SU-DHL-6 (cell line): ENCODE measurements at regions not wholly inside any gene's neighbourhood (a gene's known extent, or its start where the extent isn't known, plus 50 kb on each side); places are given as distances from the start of the nearest gene placed in this dataset.

ENCODE experiments used
- H2AFZ ChIP-seq: fragments of 200-600 bp; sonication (generic); 2 replicates; pipeline ENCODE4 v1.6.1; 2014; ENCODE audit warnings: low read depth, mild to moderate bottlenecking, moderate library complexity, mixed read lengths, antibody characterized with exemption, low read length; ENCODE audit not compliant: severe bottlenecking
- H3F3A ChIP-seq: fragments of 200-600 bp; shearing (Covaris generic); 2 replicates; pipeline ENCODE4 v1.6.0; 2016; ENCODE audit warnings: antibody characterized with exemption, mild to moderate bottlenecking; ENCODE audit not compliant: insufficient read depth
- H3K27ac ChIP-seq: fragments of 200-600 bp; sonication (generic); 2 replicates; pipeline ENCODE4 v1.5.1; 2016; ENCODE audit warnings: low read depth, mild to moderate bottlenecking, low read length, moderate library complexity, mixed read lengths
- H3K27me3 ChIP-seq: fragments of 200-600 bp; sonication (generic), shearing (Covaris generic); 2 replicates; pipeline ENCODE4 v1.6.0; 2014; ENCODE audit warnings: mild to moderate bottlenecking, low read length
- H3K36me3 ChIP-seq: fragments of 200-600 bp; sonication (generic); 2 replicates; pipeline ENCODE4 v1.6.1; 2014; ENCODE audit warnings: mild to moderate bottlenecking, low read length, mixed read lengths
- H3K4me2 ChIP-seq: fragments of 300-600, 200-600 bp; shearing (Covaris generic), sonication (generic); 2 replicates; pipeline ENCODE4 v1.6.0; 2014; ENCODE audit warnings: low read length, low read depth, mild to moderate bottlenecking; ENCODE audit not compliant: poor library complexity, severe bottlenecking
- H3K4me3 ChIP-seq: fragments of 200-600 bp; sonication (generic); 2 replicates; pipeline ENCODE4 v1.5.1; 2014; ENCODE audit warnings: antibody characterized with exemption, low read length, mild to moderate bottlenecking, mixed read lengths; ENCODE audit not compliant: insufficient read depth, poor library complexity, severe bottlenecking
- H3K79me2 ChIP-seq: fragments of 200-600 bp; sonication (generic); 2 replicates; pipeline ENCODE4 v1.6.1; 2014; ENCODE audit warnings: mild to moderate bottlenecking, low read length, moderate library complexity; ENCODE audit not compliant: insufficient read depth
- H3K9ac ChIP-seq: fragments of 200-600 bp; sonication (generic); 2 replicates; pipeline ENCODE4 v1.7.0; 2014; ENCODE audit warnings: mild to moderate bottlenecking, low read length
- H3K9me2 ChIP-seq: fragments of 200-600 bp; sonication (generic); replicated peaks from 2 replicates; pipeline ENCODE4 v1.6.1; 2014; ENCODE audit warnings: low read length; ENCODE audit not compliant: insufficient read depth
- H3K9me3 ChIP-seq: fragments of 200-600 bp; sonication (generic); 2 replicates; pipeline ENCODE4 v1.6.1; 2014; ENCODE audit warnings: low read length, mixed read lengths; ENCODE audit not compliant: insufficient read depth
- H4K20me1 ChIP-seq: fragments of 200-600 bp; sonication (generic); 2 replicates; pipeline ENCODE4 v1.6.1; 2014; ENCODE audit warnings: low read depth, mild to moderate bottlenecking, antibody characterized with exemption, low read length, moderate library complexity, mixed read lengths
- EZH2phosphoT487 ChIP-seq: fragments of 200-600 bp; sonication (generic), shearing (Covaris generic); conservative IDR thresholded peaks from 2 replicates; pipeline ENCODE4 v1.6.1; 2018; ENCODE audit warnings: mild to moderate bottlenecking, antibody characterized with exemption, low read length, moderate library complexity, mixed read lengths
- TF ChIP-seq, protein P1 (sequence below): fragments of 200-600 bp; sonication (generic); IDR thresholded peaks from one replicate; pipeline ENCODE4 v1.5.1; 2017; ENCODE audit warnings: antibody characterized with exemption, mild to moderate bottlenecking, low read length, moderate library complexity; ENCODE audit not compliant: insufficient read depth, poor library complexity, severe bottlenecking

DNA sequence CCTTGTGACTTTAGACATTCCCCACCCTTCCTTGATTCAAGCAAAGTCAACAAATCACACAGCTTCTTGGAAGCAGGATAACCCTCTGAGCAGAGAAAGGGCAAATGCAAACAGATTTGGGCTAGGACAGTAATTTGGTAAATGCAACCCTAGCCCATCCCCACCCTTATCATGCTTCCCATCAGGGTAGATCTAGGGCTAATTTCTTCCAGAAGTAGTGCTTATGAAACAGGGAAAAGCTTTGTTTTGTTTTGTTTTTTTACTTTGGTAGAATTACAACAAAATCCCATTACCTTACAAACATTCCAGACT is 525.1 kb upstream of the NOX3 start:
- no peaks in the 10 kb centered on the region for H3F3A ChIP-seq
- TF ChIP-seq, protein P1, sequence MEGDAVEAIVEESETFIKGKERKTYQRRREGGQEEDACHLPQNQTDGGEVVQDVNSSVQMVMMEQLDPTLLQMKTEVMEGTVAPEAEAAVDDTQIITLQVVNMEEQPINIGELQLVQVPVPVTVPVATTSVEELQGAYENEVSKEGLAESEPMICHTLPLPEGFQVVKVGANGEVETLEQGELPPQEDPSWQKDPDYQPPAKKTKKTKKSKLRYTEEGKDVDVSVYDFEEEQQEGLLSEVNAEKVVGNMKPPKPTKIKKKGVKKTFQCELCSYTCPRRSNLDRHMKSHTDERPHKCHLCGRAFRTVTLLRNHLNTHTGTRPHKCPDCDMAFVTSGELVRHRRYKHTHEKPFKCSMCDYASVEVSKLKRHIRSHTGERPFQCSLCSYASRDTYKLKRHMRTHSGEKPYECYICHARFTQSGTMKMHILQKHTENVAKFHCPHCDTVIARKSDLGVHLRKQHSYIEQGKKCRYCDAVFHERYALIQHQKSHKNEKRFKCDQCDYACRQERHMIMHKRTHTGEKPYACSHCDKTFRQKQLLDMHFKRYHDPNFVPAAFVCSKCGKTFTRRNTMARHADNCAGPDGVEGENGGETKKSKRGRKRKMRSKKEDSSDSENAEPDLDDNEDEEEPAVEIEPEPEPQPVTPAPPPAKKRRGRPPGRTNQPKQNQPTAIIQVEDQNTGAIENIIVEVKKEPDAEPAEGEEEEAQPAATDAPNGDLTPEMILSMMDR: no peak
- TF ChIP-seq EZH2phosphoT487: no peak
- H3K9me3 ChIP-seq: no peaks in the 10 kb centered on the region
- H3K9me2 ChIP-seq: no peaks in the 10 kb centered on the region
- no peak overlapping the region for H3K4me2 ChIP-seq
- no peak overlapping the region for H3K4me3 ChIP-seq
- no peaks in the 10 kb centered on the region for H4K20me1 ChIP-seq
- H3K79me2 ChIP-seq: no peaks in the 10 kb centered on the region
- no peak overlapping the region for H3K27ac ChIP-seq
- no peak overlapping the region for H3K9ac ChIP-seq
- H3K27me3 ChIP-seq: no peaks in the 10 kb centered on the region
- no peak overlapping the region for H2AFZ ChIP-seq
- H3K36me3 ChIP-seq: no peaks in the 10 kb centered on the region

DNA sequence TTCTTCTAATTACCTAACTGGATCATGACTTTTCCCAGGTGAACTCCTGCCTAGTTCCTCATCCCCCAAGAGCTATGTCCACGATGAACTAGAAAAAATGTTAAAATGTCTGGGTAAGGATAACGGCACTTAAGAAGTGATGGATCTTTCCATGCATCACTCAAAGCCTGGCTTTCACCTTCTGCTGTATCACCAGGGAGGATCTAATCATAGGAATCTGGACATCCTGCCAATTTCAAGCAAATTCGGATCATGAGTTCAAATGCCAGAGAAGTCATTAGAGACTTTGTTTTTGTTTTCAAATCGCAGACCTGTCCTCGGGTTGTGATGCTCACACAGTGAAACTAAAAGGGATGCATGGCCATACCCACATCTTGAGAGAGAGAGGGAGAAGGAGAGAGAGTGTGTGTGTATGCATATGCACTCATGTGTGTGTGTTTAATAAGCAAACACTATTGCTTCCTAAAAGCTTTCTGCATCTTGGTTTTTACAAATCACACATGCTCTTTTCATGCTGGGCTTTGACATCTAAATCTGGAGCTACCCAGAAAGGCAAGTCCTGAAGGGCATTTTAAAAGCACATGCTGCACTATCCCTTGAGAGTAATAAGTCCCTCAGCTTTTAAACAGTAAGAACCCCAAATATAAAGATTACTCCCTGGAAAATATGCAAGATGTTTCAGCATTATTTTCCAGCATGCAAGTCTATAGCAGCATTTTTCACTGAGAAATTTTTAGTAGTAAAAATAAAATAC is 524.6 kb upstream of the NOX3 start:
- no peak overlapping the region for H3K4me3 ChIP-seq
- H3K79me2 ChIP-seq: no peaks in the 10 kb centered on the region
- TF ChIP-seq EZH2phosphoT487: no peak
- H3K4me2 ChIP-seq: no peak overlapping the region
- no peaks in the 10 kb centered on the region for H3K9me2 ChIP-seq
- no peak overlapping the region for H3K9ac ChIP-seq
- H3K27ac ChIP-seq: no peak overlapping the region
- no peaks in the 10 kb centered on the region for H4K20me1 ChIP-seq
- H2AFZ ChIP-seq: no peak overlapping the region
- H3K36me3 ChIP-seq: no peaks in the 10 kb centered on the region
- H3K27me3 ChIP-seq: no peaks in the 10 kb centered on the region
- H3K9me3 ChIP-seq: no peaks in the 10 kb centered on the region
- no peaks in the 10 kb centered on the region for H3F3A ChIP-seq

DNA sequence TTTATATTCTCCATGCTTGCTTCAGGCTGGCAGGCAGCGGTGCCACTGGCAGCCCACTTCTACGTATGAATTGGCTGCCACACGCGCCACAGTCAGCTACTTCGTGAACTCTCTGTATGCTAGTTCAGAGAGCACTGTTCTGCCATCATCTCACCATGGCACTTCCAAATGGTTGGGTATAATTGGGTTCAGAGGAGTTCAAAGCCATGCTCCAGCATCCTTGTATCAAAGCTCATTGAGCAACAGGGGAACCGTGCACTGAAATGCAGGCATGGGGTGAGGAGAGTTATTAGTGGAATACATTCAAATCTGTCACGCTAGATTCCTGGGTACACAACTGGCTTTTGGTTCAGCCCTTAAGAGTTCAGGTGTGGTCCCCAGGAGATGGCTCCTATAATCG is 519.9 kb upstream of the NOX3 start:
- no peak overlapping the region for H3K27ac ChIP-seq
- H3K79me2 ChIP-seq: no peaks in the 10 kb centered on the region
- H3K4me2 ChIP-seq: no peak overlapping the region
- no peaks in the 10 kb centered on the region for H3K27me3 ChIP-seq
- no peaks in the 10 kb centered on the region for H4K20me1 ChIP-seq
- H3K9me3 ChIP-seq: no peaks in the 10 kb centered on the region
- H3K9ac ChIP-seq: no peak overlapping the region
- no peaks in the 10 kb centered on the region for H3K9me2 ChIP-seq
- no peak overlapping the region for H2AFZ ChIP-seq
- no peak overlapping the region for H3K4me3 ChIP-seq
- TF ChIP-seq, protein P1: no peak
- no peak for TF ChIP-seq EZH2phosphoT487
- H3K36me3 ChIP-seq: no peaks in the 10 kb centered on the region
- H3F3A ChIP-seq: no peaks in the 10 kb centered on the region

DNA sequence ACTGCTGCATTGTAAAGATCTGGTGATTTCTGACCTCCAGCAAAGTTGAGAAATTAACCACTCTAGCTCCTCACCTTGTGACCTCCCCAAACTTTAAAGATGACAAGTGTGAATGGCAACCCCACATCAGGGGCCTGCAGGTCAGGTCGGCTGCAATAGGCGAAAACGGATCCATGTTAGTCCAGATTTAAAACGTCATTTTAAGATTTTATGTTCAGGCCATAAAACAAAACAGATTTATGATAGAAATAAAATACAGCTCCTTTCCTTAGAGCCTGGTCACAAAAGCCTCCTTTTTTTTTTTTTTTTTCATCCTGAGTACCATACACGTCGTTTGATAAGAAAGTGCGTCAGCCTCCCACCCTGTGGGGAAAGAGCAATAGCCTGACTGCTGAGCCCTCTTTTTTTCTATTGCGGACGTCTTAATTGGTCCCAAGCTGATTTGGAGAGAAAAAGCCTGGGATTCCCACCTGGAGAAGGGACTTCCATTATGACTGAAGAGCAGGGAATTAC is 519.2 kb upstream of the NOX3 start:
- TF ChIP-seq, protein P1: no peak
- no peak for TF ChIP-seq EZH2phosphoT487
- Histone ChIP-seq H3K36me3 (no peaks in the 10 kb centered on the region), H3K4me2 (no peak overlapping the region), H3K79me2 (no peaks in the 10 kb centered on the region), H3K9ac (no peak overlapping the region), H3K9me2 (no peaks in the 10 kb centered on the region), H3F3A (no peaks in the 10 kb centered on the region), H3K27me3 (no peaks in the 10 kb centered on the region), H4K20me1 (no peaks in the 10 kb centered on the region), H3K27ac (no peak overlapping the region), H3K4me3 (no peak overlapping the region), H2AFZ (no peak overlapping the region), H3K9me3 (no peaks in the 10 kb centered on the region)
